HepG2 (cell line): ENCODE measurements at regions not wholly inside any gene's neighbourhood (a gene's known extent, or its start where the extent isn't known, plus 50 kb on each side); places are given as distances from the start of the nearest gene placed in this dataset.

Source experiments
- ATAC-seq: fragments of 200-7000 bp; cut with Tn5 transposase; 3 replicates; pipeline ENCODE4 v1.9.1; 2020; ENCODE audit warnings: mild to moderate bottlenecking, moderate library complexity
- BruUV-seq: library from RNA; stranded (reverse); fragments of 400-500 nt; replicated peaks from 2 replicates; lab custom pipeline; 2021; lab: Mats Ljungman, UMichigan
- CTCF ChIA-PET: fragments of 300-600 bp; formaldehyde crosslinking; extraction: SDS; loops from one replicate; lab custom pipeline; 2021; ENCODE audit warnings: low total read pairs, inconsistent platforms, low intra/inter-chr PET ratio; lab: Yijun Ruan, JAX
- POLR2A ChIA-PET: fragments of 350-600 bp; sonication (Branson Sonifier 250); formaldehyde crosslinking; loops from one replicate; lab custom pipeline; 2020; ENCODE audit warnings: antibody characterized with exemption, inconsistent platforms; lab: Yijun Ruan, JAX
- DNase-seq: peaks from one replicate; pipeline ENCODE4 v3.0.0-alpha.2; 2015; ENCODE audit warnings: low spot score
- FAIRE-seq: peaks from 3 replicates; lab custom pipeline; 2011; peaks lifted over from hg19 to GRCh38; lab: Jason Lieb, UNC
- H2AFZ ChIP-seq: one replicate; pipeline ENCODE4 v1.6.1; 2011; ENCODE audit warnings: low read length, inconsistent platforms
- H3K27ac ChIP-seq: fragments of 300-600 bp; 3 replicates; pipeline ENCODE4 v1.8.0; 2011; ENCODE audit warnings: mixed run types, mild to moderate bottlenecking, mixed read lengths, low read length, inconsistent platforms; ENCODE audit not compliant: insufficient read depth; ENCODE audit errors: extremely low read length
- H3K27me3 ChIP-seq, 2 experiments: fragments of 200-600 bp in 1 of 2; 2 replicates in 1 of 2; 3 replicates in 1 of 2; pipeline versions ENCODE4 v1.6.0 to v1.8.0; 2011; ENCODE audit warnings: low read length in 2 of 2, mild to moderate bottlenecking in 2 of 2, moderate library complexity in 2 of 2, inconsistent platforms in 1 of 2; ENCODE audit not compliant: insufficient read depth in 2 of 2, control insufficient read depth in 1 of 2
- H3K36me3 ChIP-seq, 2 experiments: fragments of 200-600 bp in 1 of 2; replicated peaks in 1 of 2; 2 replicates in 1 of 2; 3 replicates in 1 of 2; pipeline versions ENCODE4 v1.5.1 to v1.8.0; 2011; ENCODE audit warnings: low read length in 2 of 2, inconsistent platforms in 1 of 2; ENCODE audit not compliant: insufficient read depth in 2 of 2, control insufficient read depth in 1 of 2
- H3K4me1 ChIP-seq: 2 replicates; pipeline ENCODE4 v1.5.1; 2012; ENCODE audit warnings: low read length, inconsistent platforms; ENCODE audit not compliant: insufficient read depth
- H3K4me2 ChIP-seq: 2 replicates; pipeline ENCODE4 v1.6.0; 2011; ENCODE audit warnings: low read depth, low read length, inconsistent platforms
- H3K4me3 ChIP-seq, 3 experiments: fragments of 200-600 bp in 1 of 3; sonication (generic), shearing (Covaris generic) in 1 of 3; replicated peaks in 1 of 3; 2 replicates each; pipeline ENCODE4 v1.5.1; 2011 to 2016; ENCODE audit warnings: low read length in 3 of 3, inconsistent platforms in 2 of 3, low read depth in 2 of 3, mild to moderate bottlenecking in 2 of 3, control low read depth in 1 of 3, mixed read lengths in 1 of 3; ENCODE audit not compliant: insufficient read depth in 1 of 3
- H3K79me2 ChIP-seq: one replicate; pipeline ENCODE4 v1.6.1; 2011; ENCODE audit warnings: low read length, inconsistent platforms; ENCODE audit not compliant: insufficient read depth
- H3K9ac ChIP-seq: 2 replicates; pipeline ENCODE4 v1.6.0; 2011; ENCODE audit warnings: mild to moderate bottlenecking, low read depth, low read length, inconsistent platforms; ENCODE audit not compliant: insufficient read depth
- H3K9me3 ChIP-seq: 2 replicates; pipeline ENCODE4 v1.5.1; 2012; ENCODE audit warnings: mild to moderate bottlenecking, low read length
- H4K20me1 ChIP-seq: 2 replicates; pipeline ENCODE4 v1.6.0; 2011; ENCODE audit warnings: inconsistent platforms, mild to moderate bottlenecking, low read length, moderate library complexity; ENCODE audit not compliant: insufficient read depth
- BATF2 ChIP-seq: sonication (generic); formaldehyde crosslinking; IDR thresholded peaks from 2 replicates; pipeline ENCODE4 v1.8.0; 2022; ENCODE audit warnings: mild to moderate bottlenecking, missing genetic modification reagents, moderate library complexity
- FOXA1 ChIP-seq, 2 experiments: fragments of 450-650 bp in 1 of 2; sonication (generic) in 1 of 2; formaldehyde crosslinking in 1 of 2; IDR thresholded peaks; 2 replicates each; pipeline versions ENCODE4 v1.4.0 to v1.6.1; 2016 to 2020; ENCODE audit warnings: missing genetic modification reagents in 1 of 2
- HIC2 ChIP-seq: sonication (generic); formaldehyde crosslinking; IDR thresholded peaks from 2 replicates; pipeline ENCODE4 v1.9.0; 2022; ENCODE audit warnings: low read depth, missing genetic modification reagents
- MLXIP ChIP-seq: sonication (generic); formaldehyde crosslinking; IDR thresholded peaks from 2 replicates; pipeline ENCODE4 v1.9.0; 2021; ENCODE audit warnings: missing genetic modification reagents, borderline replicate concordance
- PHB2 ChIP-seq: fragments of 450-650 bp; IDR thresholded peaks from 2 replicates; pipeline ENCODE4 v1.6.1; 2018; ENCODE audit not compliant: partially characterized antibody
- RFXAP ChIP-seq: sonication (generic); formaldehyde crosslinking; IDR thresholded peaks from 2 replicates; pipeline ENCODE4 v1.4.0; 2020; ENCODE audit warnings: missing genetic modification reagents, borderline replicate concordance
- ZFP91 ChIP-seq: sonication (generic); formaldehyde crosslinking; IDR thresholded peaks from 2 replicates; pipeline ENCODE4 v1.9.0; 2022; ENCODE audit warnings: missing genetic modification reagents, mild to moderate bottlenecking, borderline replicate concordance
- ZNF33B ChIP-seq: sonication (generic); formaldehyde crosslinking; IDR thresholded peaks from 2 replicates; pipeline ENCODE4 v1.5.1; 2020; ENCODE audit warnings: mild to moderate bottlenecking, missing genetic modification reagents
- ZNF383 ChIP-seq: sonication (generic); formaldehyde crosslinking; IDR thresholded peaks from 2 replicates; pipeline ENCODE4 v1.4.0; 2020; ENCODE audit warnings: missing genetic modification reagents, mild to moderate bottlenecking, borderline replicate concordance
- ZNF709 ChIP-seq: sonication (generic); formaldehyde crosslinking; IDR thresholded peaks from 2 replicates; pipeline ENCODE4 v1.5.0; 2020; ENCODE audit warnings: mild to moderate bottlenecking, missing genetic modification reagents
- WGBS: methylation state at CpG from one replicate; pipeline ENCODE4 v1.1.6; 2017; ENCODE audit warnings: low lambda C conversion rate; 5-methylcytosine and 5-hydroxymethylcytosine counted together
- in situ Hi-C: cut with HindIII; loops from 2 replicates; pipeline ENCODE4 v1.10.0; 2017; ENCODE audit warnings: low pct_unique_long_range_greater_than_20kb; ENCODE audit not compliant: extremely low pct_ligation_motif_present
- intact Hi-C: fragments of 100-400 bp; cut with micrococcal nuclease; formaldehyde crosslinking; loops from one replicate; pipeline ENCODE4 v1.10.0; 2022; ENCODE audit not compliant: unreplicated experiment

GRCh38 chr1:170274131-170274501 lies 128.4 kb downstream of the NTMT2 start:
- BruUV-seq = no TSS peak
- Histone ChIP-seq H3K4me2 (no peak overlapping the region), H3K27ac (no peak overlapping the region), H3K4me1 (no peaks in the 10 kb centered on the region), H3K36me3 (no peaks in the 10 kb centered on the region), H3K79me2 (no peaks in the 10 kb centered on the region), H3K4me3 (no peak overlapping the region), H4K20me1 (no peaks in the 10 kb centered on the region)
- DNase-seq = no peak
- intact Hi-C loops = no loop called here
- POLR2A ChIA-PET = no interaction called here
- CTCF ChIA-PET = no interaction called here
- TF ChIP-seq PHB2 = no peak
- no peak for TF ChIP-seq ZNF33B (CRISPR knock-in tag)
- TF ChIP-seq RFXAP (CRISPR knock-in tag) = no peak
- TF ChIP-seq HIC2 (CRISPR knock-in tag) = no peak
- no peak for TF ChIP-seq BATF2 (CRISPR knock-in tag)
- no peak for TF ChIP-seq FOXA1 (IDR thresholded peaks at IDR 0.05)
- no peak for TF ChIP-seq FOXA1 (CRISPR knock-in tag; IDR thresholded peaks at IDR 0.05)
- TF ChIP-seq, all 625 proteins: peak for 0
- WGBS = 14% methylated on average over 5 of the region's 5 CpGs
- FAIRE-seq (no peak), ATAC-seq (no peak)
- H3K27me3 ChIP-seq = no peaks in the 10 kb centered on the region
- no peak overlapping the region for H2AFZ ChIP-seq
- in situ Hi-C loops = no loop called here
- no peak overlapping the region for H3K9ac ChIP-seq
- no peaks in the 10 kb centered on the region for H3K9me3 ChIP-seq

GRCh38 chr1:170277985-170278384 lies 132.2 kb downstream of the NTMT2 start:
- 0% methylated on average over 2 of the region's 2 CpGs for WGBS
- FAIRE-seq = no peak
- H3K36me3 ChIP-seq = no peaks in the 10 kb centered on the region
- no peaks in the 10 kb centered on the region for H3K4me1 ChIP-seq
- H3K79me2 ChIP-seq = no peaks in the 10 kb centered on the region
- intact Hi-C loops = no loop called here
- no peak overlapping the region for H3K27ac ChIP-seq
- H3K4me2 ChIP-seq = no peak overlapping the region
- H3K9me3 ChIP-seq = no peaks in the 10 kb centered on the region
- no peaks in the 10 kb centered on the region for H4K20me1 ChIP-seq
- BruUV-seq = no TSS peak
- H3K4me3 ChIP-seq = no peak overlapping the region
- no peak for DNase-seq
- in situ Hi-C loops = no loop called here
- no peak overlapping the region for H3K9ac ChIP-seq
- no peak for ATAC-seq
- ChIA-PET CTCF (no interaction called here), POLR2A (no interaction called here)
- H2AFZ ChIP-seq = no peak overlapping the region
- H3K27me3 ChIP-seq = no peaks in the 10 kb centered on the region
- TF ChIP-seq ZNF383 = no peak
- TF ChIP-seq MLXIP (CRISPR knock-in tag) = no peak
- no peak for TF ChIP-seq ZNF709
- no peak for TF ChIP-seq ZFP91
